Rectal smooth muscle tissue (tissue), 1 donor: ENCODE measurements at regions not wholly inside any gene's neighbourhood (a gene's known extent, or its start where the extent isn't known, plus 50 kb on each side); places are given as distances from the start of the nearest gene placed in this dataset.

Source experiments
- H3K27ac ChIP-seq: one replicate; pipeline ENCODE4 v1.7.0; 2013; ENCODE audit warnings: low read depth, low read length, inconsistent platforms
- H3K27me3 ChIP-seq: one replicate; pipeline ENCODE4 v1.7.0; 2013; ENCODE audit warnings: low read length; ENCODE audit not compliant: control insufficient read depth, insufficient read depth
- H3K36me3 ChIP-seq: one replicate; pipeline ENCODE4 v1.7.0; 2013; ENCODE audit warnings: low read length; ENCODE audit not compliant: control insufficient read depth, insufficient read depth
- H3K4me1 ChIP-seq: one replicate; pipeline ENCODE4 v1.7.0; 2013; ENCODE audit warnings: low read length; ENCODE audit not compliant: control insufficient read depth, insufficient read depth
- H3K4me3 ChIP-seq: one replicate; pipeline ENCODE4 v1.7.0; 2013; ENCODE audit warnings: low read length
- H3K9ac ChIP-seq: one replicate; pipeline ENCODE4 v1.7.0; 2013; ENCODE audit warnings: low read length

DNA sequence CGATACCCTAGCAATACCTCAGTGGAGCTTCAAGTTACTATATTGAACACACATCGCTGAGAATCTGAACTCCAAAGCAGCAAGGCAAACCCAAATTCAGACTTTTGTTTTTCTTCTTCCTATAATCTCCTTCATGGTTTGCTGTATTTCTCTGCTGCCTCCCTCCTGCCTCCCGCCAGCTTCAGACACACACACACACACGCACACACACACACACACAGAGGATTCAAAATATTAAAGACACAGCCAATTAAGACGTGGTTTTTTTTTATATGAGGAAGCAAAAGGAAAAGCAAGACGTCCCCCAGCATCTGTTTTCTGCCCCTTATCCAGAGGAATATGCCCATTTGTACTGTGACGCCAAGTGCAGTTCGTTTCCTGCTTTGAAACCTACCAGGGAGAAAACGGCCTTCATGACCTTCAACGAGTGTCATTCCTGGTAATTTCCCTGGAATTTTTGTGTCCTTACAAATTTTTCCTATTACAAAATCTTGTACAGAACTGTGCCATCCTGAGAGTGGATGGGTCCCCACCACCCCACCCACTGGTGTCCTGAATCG lies 547.9 kb upstream of the ID2 start:
- no peaks in the 10 kb centered on the region for H3K4me1 ChIP-seq
- H3K27ac ChIP-seq, result no peak overlapping the region
- no peak overlapping the region for H3K9ac ChIP-seq
- no peak overlapping the region for H3K4me3 ChIP-seq
- H3K36me3 ChIP-seq, result no peaks in the 10 kb centered on the region
- no peaks in the 10 kb centered on the region for H3K27me3 ChIP-seq

DNA sequence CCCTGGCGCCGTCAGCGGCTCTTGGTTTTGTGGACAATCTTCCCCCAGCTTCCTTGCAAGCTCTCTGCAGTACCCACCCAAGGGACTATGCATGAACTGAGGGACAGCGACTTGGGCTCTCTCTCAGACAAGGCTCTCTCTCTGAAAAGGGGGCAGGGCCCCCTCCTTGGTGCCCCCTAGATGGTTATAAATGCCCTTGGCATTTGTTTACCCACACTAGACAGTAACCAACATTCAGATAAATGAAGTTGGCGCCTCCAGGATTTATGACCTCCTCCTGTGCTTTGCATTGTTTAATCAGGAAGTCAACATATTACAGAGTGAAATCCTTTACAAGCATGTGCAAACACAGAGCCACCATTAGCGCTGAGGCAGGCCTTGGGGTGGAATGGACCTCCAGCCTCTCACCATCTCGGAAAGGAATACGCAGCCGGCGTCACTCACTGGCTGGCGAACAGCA lies 547.4 kb upstream of the ID2 start:
- H3K27ac ChIP-seq, result no peak overlapping the region
- no peak overlapping the region for H3K9ac ChIP-seq
- H3K4me3 ChIP-seq, result no peak overlapping the region
- no peaks in the 10 kb centered on the region for H3K36me3 ChIP-seq
- H3K27me3 ChIP-seq, result no peaks in the 10 kb centered on the region
- peaks cover 2% of the 10 kb centered on the region for H3K4me1 ChIP-seq

DNA sequence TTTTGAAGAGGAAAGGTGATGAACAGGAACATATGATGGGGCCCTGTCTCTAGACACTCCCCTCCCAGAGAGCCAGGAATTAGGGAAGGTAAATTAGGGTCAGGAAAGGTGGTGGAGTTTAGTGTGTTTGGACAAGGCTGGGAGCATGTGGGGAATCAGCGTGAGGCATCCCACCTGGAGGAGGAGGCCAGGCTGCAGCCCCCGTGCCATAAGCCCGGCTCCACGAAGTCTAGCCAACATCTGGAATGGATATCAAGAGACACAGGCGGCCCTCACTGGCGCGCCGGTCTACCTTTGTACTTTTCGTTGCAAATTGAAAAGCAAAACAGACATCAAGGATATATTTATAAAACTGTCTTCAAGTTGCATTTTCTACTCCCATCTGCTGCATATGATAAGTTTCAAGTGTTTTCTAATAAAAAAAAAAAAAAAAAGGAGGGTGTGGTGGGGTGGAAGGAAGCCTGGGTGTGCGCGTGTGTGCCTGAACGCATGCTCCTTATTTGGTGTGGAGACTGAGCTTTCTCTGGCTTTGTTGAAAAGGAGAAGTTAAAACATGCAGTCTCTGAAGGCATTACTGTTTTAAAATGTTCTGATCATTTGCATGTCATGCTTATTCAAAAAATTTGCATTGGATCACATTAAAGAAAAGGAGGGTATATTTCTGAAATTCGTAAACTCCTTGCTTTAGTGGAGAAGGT lies 546.7 kb upstream of the ID2 start:
- Histone ChIP-seq H3K9ac (no peak overlapping the region), H3K27ac (no peak overlapping the region), H3K27me3 (no peaks in the 10 kb centered on the region), H3K36me3 (no peaks in the 10 kb centered on the region), H3K4me3 (no peak overlapping the region), H3K4me1 (peaks cover 5% of the 10 kb centered on the region)

DNA sequence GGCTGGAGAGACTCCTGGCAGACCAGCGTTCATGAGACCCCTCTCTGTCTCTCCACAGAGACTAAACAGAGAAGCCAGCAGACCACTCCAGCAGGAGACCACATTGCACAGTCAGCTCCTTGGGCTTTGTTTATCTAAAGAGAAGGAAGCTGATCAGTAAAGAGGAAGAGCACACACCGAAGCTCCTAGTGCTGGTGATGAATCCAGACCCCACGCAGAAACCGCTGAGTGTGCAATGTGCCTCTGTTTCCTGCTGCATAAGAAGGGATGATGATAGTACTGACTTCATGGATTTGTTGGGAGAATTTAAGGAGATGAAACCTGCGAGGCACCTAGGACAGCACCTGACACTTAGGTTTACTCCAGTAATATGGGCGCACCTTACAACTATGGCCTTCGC lies 544.1 kb upstream of the ID2 start:
- no peak overlapping the region for H3K4me3 ChIP-seq
- no peak overlapping the region for H3K9ac ChIP-seq
- H3K27me3 ChIP-seq, result no peaks in the 10 kb centered on the region
- peaks cover 5% of the 10 kb centered on the region for H3K4me1 ChIP-seq
- no peaks in the 10 kb centered on the region for H3K36me3 ChIP-seq
- H3K27ac ChIP-seq, result no peak overlapping the region

DNA sequence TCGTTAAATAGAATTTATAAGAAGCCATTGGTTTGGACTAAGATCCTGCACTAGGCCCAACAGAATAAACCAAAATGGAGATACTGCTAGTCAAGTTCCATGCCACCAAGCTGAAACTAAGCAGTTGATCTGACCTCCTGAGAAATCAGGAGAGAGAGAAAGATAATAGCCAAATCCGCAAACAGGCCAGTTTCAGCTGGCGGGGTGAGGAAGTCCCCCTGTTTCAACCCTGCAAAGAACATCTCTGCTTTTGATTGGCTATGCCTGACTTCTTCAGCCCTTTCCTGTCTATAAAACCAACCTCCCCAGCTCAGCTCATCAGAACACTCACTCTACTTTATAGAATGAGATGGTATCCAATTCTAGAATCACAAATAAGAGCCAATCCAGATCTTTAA lies 543.3 kb upstream of the ID2 start:
- Histone ChIP-seq H3K4me1 (peaks cover 5% of the 10 kb centered on the region), H3K36me3 (no peaks in the 10 kb centered on the region), H3K4me3 (no peak overlapping the region), H3K27me3 (no peaks in the 10 kb centered on the region), H3K9ac (no peak overlapping the region), H3K27ac (no peak overlapping the region)

DNA sequence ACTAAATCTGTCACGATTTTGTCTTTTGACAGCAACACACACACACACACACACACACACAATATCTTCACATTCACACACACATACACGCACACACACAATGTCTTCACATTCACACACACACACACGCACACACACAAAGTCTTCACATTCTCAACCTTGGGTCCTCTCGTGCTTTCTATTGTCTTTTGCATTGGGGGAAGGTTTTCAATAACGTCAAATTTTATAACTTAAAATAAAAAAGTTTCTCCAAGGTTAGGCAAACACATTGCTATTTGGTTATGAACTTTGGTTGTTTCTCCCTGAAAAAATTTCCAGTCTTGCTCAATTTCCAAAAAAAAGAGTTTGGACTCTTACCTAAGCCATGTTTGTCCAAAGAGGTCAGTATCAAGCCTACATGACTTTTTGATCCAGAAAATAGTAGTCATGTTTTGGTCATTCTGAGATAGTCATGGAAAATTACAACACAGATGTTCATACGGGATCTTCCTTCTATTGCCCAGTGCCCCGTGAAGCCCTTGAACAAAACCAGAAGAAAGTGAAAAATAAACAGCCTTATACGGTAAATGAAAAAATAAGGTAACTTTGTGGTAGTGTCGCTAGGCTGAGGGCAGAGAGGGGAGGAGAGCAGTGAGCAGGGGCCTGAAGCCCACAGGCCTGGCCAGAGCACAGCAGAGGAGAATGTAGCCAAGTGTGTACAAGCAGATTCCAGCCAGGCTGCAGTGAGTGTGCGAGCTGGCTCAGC lies 542.8 kb upstream of the ID2 start:
- Histone ChIP-seq H3K9ac (no peak overlapping the region), H3K4me3 (no peak overlapping the region), H3K4me1 (peaks cover 5% of the 10 kb centered on the region), H3K27me3 (no peaks in the 10 kb centered on the region), H3K36me3 (no peaks in the 10 kb centered on the region), H3K27ac (peak overlapping the region; percentile 51)

DNA sequence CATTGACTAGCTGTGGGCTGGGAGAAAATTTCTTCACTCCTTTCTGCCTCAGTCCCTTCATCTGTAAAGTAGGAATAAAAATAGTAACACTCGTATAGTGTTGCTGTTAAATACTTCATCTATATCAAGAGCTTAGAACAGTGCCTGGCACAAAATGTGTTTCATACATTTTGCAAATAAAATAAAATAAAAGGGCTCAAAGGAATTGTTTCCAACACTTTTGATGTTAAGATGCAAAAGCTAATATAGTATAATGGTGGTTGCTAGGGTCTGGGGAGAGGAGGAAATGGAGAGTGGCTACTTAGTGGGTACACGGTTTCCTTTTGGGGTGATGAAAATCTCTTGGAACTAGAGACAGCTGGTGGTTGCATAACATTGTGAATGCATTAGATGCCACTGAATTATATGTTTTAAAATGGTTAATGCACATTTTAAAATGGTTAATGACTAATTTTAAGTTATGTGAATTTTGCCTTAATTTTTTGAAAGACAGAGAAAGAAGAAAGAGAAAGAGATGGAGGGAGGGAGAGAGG lies 542.1 kb upstream of the ID2 start:
- Histone ChIP-seq H3K9ac (no peak overlapping the region), H3K4me3 (no peak overlapping the region)

DNA sequence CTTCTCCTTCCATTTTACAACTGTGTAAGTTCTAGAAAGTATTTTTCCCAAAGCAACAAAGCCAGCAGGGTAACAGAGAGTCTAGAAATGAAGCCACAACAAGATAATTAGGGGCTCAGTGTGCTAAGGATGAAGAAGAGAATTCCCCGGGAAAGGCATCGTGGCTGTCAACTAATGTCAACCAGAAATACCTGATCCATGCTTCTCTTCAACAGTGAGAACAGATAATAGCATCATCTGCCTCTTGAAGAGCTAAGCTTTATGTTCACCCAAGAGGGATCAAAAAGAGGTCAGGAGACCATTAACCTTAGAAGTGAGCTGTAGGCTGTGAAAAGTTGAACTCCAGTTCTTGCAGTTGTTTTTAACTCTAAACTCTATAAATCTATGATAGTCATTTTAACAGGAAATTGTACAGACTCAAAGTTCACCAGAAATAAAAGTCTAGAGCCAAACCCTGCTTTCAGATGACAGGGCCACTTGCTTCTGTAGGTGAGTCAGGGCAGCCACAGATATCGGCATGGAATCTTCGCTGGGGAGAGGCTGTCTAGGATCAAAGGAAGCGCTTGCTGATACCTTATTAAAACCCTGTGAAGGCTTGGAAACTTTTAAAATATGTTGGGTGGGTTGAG lies 540.7 kb upstream of the ID2 start:
- H3K4me1 ChIP-seq, result peaks cover 11% of the 10 kb centered on the region
- no peaks in the 10 kb centered on the region for H3K27me3 ChIP-seq
- peak overlapping the region; percentile 33 for H3K27ac ChIP-seq
- H3K9ac ChIP-seq, result no peak overlapping the region
- H3K4me3 ChIP-seq, result no peak overlapping the region
- H3K36me3 ChIP-seq, result no peaks in the 10 kb centered on the region

More for the DNA sequence above, 542.1 kb upstream of the ID2 start:
- peak overlapping the region; percentile 51 for H3K27ac ChIP-seq
- peaks cover 8% of the 10 kb centered on the region for H3K4me1 ChIP-seq
- H3K36me3 ChIP-seq, result no peaks in the 10 kb centered on the region
- no peaks in the 10 kb centered on the region for H3K27me3 ChIP-seq

DNA sequence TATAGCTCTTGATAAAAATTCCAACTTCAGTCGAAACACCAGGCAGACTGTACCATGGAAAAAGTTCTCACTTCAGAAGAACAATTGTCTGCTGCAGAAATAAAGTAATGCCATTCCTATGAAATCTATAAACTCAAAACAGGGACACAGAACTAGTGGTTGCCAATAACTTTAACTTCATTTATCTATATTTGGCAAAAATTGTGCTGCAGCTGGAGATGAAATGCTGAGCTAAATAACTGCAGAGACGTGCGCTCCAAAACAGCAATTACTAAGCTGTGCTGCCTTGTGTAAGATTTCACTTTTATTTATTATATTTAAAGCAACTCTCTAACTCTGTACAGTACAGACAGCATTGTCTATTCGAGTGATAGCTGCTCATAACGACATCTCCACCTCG lies 540.1 kb upstream of the ID2 start:
- no peak overlapping the region for H3K4me3 ChIP-seq
- H3K27me3 ChIP-seq, result no peaks in the 10 kb centered on the region
- no peak overlapping the region for H3K9ac ChIP-seq
- H3K27ac ChIP-seq, result peak overlapping the region; percentile 33
- no peaks in the 10 kb centered on the region for H3K36me3 ChIP-seq
- H3K4me1 ChIP-seq, result peaks cover 11% of the 10 kb centered on the region

DNA sequence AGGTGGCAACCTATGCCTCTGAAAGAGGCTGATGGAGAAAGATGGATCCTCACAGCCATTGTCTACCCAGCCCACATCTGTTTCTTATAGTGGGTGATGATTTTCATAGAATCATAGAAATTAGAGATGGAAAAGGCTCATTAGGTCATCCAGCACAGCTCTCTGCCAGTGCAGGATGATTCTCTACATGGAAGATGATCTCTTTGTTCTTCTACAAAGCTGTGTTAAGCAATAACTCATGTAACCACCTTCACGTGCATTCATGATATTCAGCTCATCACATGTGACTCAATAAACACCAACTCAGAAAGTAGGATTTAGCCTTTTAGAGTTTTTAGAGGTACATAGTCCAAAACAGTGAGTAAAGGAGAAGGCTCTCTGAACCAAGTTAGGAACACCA lies 539.4 kb upstream of the ID2 start:
- Histone ChIP-seq H3K27ac (peak overlapping the region; percentile 7), H3K4me1 (peaks cover 11% of the 10 kb centered on the region)

DNA sequence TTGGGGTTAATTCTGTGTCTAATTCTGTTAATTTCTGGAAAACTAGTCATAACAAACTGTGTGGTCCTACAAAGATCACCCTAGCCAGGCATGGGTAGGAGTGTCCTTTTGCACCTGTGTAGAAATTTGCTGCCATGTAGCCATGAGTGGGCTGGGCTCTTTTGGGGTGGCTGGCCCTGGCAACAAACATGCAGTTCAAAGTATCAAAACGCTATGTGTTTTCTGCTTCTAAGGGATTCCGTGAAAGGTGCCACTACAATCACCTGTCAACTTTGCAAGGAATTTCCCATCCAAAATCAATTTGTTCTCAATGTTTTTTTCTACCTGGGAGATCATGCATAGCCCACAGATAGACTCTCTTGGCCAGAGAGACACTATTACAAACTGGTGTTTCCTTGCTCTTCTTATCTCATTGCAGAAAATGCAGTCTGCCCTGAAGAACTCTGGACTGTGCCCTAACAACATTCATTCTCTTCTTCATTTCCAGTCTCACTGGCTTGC lies 537.7 kb upstream of the ID2 start:
- Histone ChIP-seq H3K4me3 (no peak overlapping the region), H3K4me1 (peaks cover 11% of the 10 kb centered on the region), H3K27me3 (no peaks in the 10 kb centered on the region), H3K27ac (no peak overlapping the region), H3K9ac (no peak overlapping the region), H3K36me3 (no peaks in the 10 kb centered on the region)

More for the DNA sequence above, 539.4 kb upstream of the ID2 start:
- Histone ChIP-seq H3K27me3 (no peaks in the 10 kb centered on the region), H3K4me3 (no peak overlapping the region), H3K36me3 (no peaks in the 10 kb centered on the region), H3K9ac (no peak overlapping the region)

DNA sequence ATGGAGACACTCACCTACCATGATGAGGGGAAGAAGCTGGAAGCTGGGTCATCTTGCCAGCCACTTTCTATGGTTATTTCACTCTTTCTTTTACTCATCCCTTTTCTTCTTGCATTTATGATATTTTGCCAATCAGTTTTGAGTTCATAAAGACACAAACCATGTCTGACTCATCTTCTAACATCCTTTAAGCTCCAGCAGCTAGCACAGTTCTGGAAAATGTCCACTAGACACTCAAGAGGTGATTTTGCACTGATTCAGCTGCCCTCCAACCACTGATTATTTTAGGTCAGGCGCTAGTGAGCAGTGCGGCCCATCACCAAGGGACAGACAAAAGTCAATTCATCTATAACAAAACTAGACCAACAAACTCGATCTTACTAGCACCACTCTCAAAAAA lies 537.1 kb upstream of the ID2 start:
- Histone ChIP-seq H3K36me3 (no peaks in the 10 kb centered on the region), H3K4me3 (no peak overlapping the region), H3K4me1 (peaks cover 9% of the 10 kb centered on the region), H3K9ac (no peak overlapping the region), H3K27ac (peak overlapping the region; percentile 25), H3K27me3 (no peaks in the 10 kb centered on the region)
